MM.1S (cell line): ENCODE measurements at regions not wholly inside any gene's neighbourhood (a gene's known extent, or its start where the extent isn't known, plus 50 kb on each side); places are given as distances from the start of the nearest gene placed in this dataset.
A peak's percentile ranks its signal among the peaks of the same experiment; 100 is the strongest.

Experiments used
- DNase-seq: peaks from one replicate; pipeline ENCODE4 v3.0.0-alpha.2; 2015
- H2AFZ ChIP-seq: fragments of 300-600 bp; sonication (generic); 2 replicates; pipeline ENCODE4 v1.6.0; 2016; ENCODE audit warnings: antibody characterized with exemption, low read length
- H3F3A ChIP-seq: fragments of 300-600 bp; sonication (generic); 2 replicates; pipeline ENCODE4 v1.6.1; 2016; ENCODE audit warnings: mild to moderate bottlenecking, antibody characterized with exemption, low read length, moderate library complexity, mixed read lengths; ENCODE audit not compliant: insufficient read depth
- H3K27ac ChIP-seq: fragments of 300-600 bp; sonication (generic); 2 replicates; pipeline ENCODE4 v1.5.1; 2016; ENCODE audit warnings: mild to moderate bottlenecking, low read length
- H3K27me3 ChIP-seq: fragments of 300-600 bp; sonication (generic); replicated peaks from 2 replicates; pipeline ENCODE4 v1.6.0; 2016; ENCODE audit warnings: low read length; ENCODE audit not compliant: insufficient read depth
- H3K36me3 ChIP-seq: fragments of 300-600 bp; sonication (generic); replicated peaks from 2 replicates; pipeline ENCODE4 v1.6.1; 2016; ENCODE audit warnings: mild to moderate bottlenecking, low read length, mixed read lengths; ENCODE audit not compliant: insufficient read depth
- H3K4me1 ChIP-seq: fragments of 300-600 bp; sonication (generic); 2 replicates; pipeline ENCODE4 v1.6.1; 2016; ENCODE audit warnings: low read length, mixed read lengths
- H3K4me2 ChIP-seq: fragments of 300-600 bp; sonication (generic); 2 replicates; pipeline ENCODE4 v1.6.0; 2016; ENCODE audit warnings: low read depth, low read length
- H3K4me3 ChIP-seq: fragments of 300-600 bp; sonication (generic); 2 replicates; pipeline ENCODE4 v1.5.1; 2016; ENCODE audit warnings: low read length, mixed read lengths
- H3K79me2 ChIP-seq: fragments of 300-600 bp; sonication (generic); 2 replicates; pipeline ENCODE4 v1.6.1; 2016; ENCODE audit warnings: mixed run types, low read length, mixed read lengths
- H3K9ac ChIP-seq: fragments of 300-600 bp; sonication (generic); 2 replicates; pipeline ENCODE4 v1.6.1; 2016; ENCODE audit warnings: low read length, mixed read lengths
- H3K9me2 ChIP-seq: fragments of 300-600 bp; sonication (generic); replicated peaks from 2 replicates; pipeline ENCODE4 v1.6.1; 2016; ENCODE audit warnings: mild to moderate bottlenecking, low read length, mixed read lengths; ENCODE audit not compliant: insufficient read depth
- H3K9me3 ChIP-seq: fragments of 300-600 bp; sonication (generic); replicated peaks from 2 replicates; pipeline ENCODE4 v1.6.1; 2016; ENCODE audit warnings: mild to moderate bottlenecking, low read length, mixed read lengths; ENCODE audit not compliant: insufficient read depth
- H4K20me1 ChIP-seq: fragments of 300-600 bp; sonication (generic); 2 replicates; pipeline ENCODE4 v1.6.1; 2016; ENCODE audit warnings: mild to moderate bottlenecking, low read length, moderate library complexity, mixed read lengths; ENCODE audit not compliant: insufficient read depth
- CTCF ChIP-seq: fragments of 300-600 bp; sonication (generic); IDR thresholded peaks from 2 replicates; pipeline ENCODE4 v1.5.1; 2016; ENCODE audit warnings: antibody characterized with exemption, low read length, mixed read lengths
- EZH2 ChIP-seq: fragments of 300-600 bp; sonication (generic); optimal IDR thresholded peaks from 2 replicates; pipeline ENCODE3; 2017; ENCODE audit warnings: low read depth, mild to moderate bottlenecking, antibody characterized with exemption, low read length, mixed read lengths
- EZH2phosphoT487 ChIP-seq: fragments of 300-600 bp; sonication (generic); IDR thresholded peaks from 2 replicates; pipeline ENCODE4 v1.6.1; 2018; ENCODE audit warnings: antibody characterized with exemption, low read length

- H3K9me3 ChIP-seq = no peaks in the 10 kb centered on the region
- peak overlapping the region; percentile 19; the same call in 1 of the 2 replicates for H3K27ac ChIP-seq
- no peaks in the 10 kb centered on the region for H3K36me3 ChIP-seq
- no peaks in the 10 kb centered on the region for H3K79me2 ChIP-seq
- DNase-seq = no peak
- H3K9ac ChIP-seq = no peak overlapping the region
- H3F3A ChIP-seq = peaks cover 4% of the 10 kb centered on the region; the same call in 1 of the 2 replicates
- no peaks in the 10 kb centered on the region for H3K9me2 ChIP-seq
- no peaks in the 10 kb centered on the region for H3K27me3 ChIP-seq
- H4K20me1 ChIP-seq = no peaks in the 10 kb centered on the region
- no peak for TF ChIP-seq CTCF
- TF ChIP-seq EZH2 = no peak
- no peak for TF ChIP-seq EZH2phosphoT487
- H3K4me2 ChIP-seq = peak overlapping the region; percentile 49
- H3K4me1 ChIP-seq = no peaks in the 10 kb centered on the region; the same call in 1 of the 2 replicates
- peak overlapping the region; percentile 15; the same call in 1 of the 2 replicates for H3K4me3 ChIP-seq
- peak overlapping the region; percentile 29; the same call in 1 of the 2 replicates for H2AFZ ChIP-seq
These were observed 308.4 kb upstream of the CDH2 start for GRCh38 chr18:28485210-28485801.

- DNase-seq = no peak
- Histone ChIP-seq H3K79me2 (no peaks in the 10 kb centered on the region), H3K9me2 (no peaks in the 10 kb centered on the region), H3K27ac (no peak overlapping the region), H3F3A (no peaks in the 10 kb centered on the region), H3K9me3 (no peaks in the 10 kb centered on the region), H3K4me2 (no peak overlapping the region), H2AFZ (no peak overlapping the region), H3K4me3 (no peak overlapping the region), H3K4me1 (no peaks in the 10 kb centered on the region), H3K36me3 (no peaks in the 10 kb centered on the region), H3K27me3 (no peaks in the 10 kb centered on the region), H3K9ac (no peak overlapping the region), H4K20me1 (no peaks in the 10 kb centered on the region)
- TF ChIP-seq CTCF = no peak
- TF ChIP-seq EZH2phosphoT487 = no peak
- no peak for TF ChIP-seq EZH2
These were observed 301.6 kb upstream of the CDH2 start for GRCh38 chr18:28478531-28478930.

DNA sequence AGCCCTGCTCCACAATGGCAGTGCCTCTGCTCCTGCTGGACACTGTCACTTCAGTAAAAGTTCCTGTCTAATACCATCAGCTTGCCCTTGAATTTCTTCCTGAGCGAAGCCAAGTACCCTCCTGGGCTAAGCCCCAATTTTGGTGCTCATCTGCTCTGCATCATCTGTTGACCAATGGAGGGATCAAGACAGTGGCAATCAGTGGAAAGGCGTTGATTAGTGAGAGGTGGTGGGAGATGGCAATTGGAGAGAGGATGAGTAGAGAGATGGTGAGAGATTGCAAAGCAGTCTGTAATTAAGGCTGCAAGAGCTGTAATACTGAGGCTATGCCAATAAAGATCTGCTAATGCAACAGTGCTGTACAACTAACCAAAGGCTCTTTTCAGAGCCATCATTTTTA lies 299.4 kb upstream of the CDH2 start:
- Histone ChIP-seq H3K9me2 (no peaks in the 10 kb centered on the region), H3K4me2 (no peak overlapping the region), H3F3A (no peaks in the 10 kb centered on the region), H4K20me1 (no peaks in the 10 kb centered on the region), H2AFZ (no peak overlapping the region), H3K27me3 (no peaks in the 10 kb centered on the region), H3K9ac (no peak overlapping the region), H3K27ac (no peak overlapping the region), H3K79me2 (no peaks in the 10 kb centered on the region), H3K9me3 (no peaks in the 10 kb centered on the region), H3K4me1 (no peaks in the 10 kb centered on the region), H3K4me3 (no peak overlapping the region), H3K36me3 (no peaks in the 10 kb centered on the region)
- TF ChIP-seq EZH2phosphoT487 (no peak), CTCF (no peak), EZH2 (no peak)
- DNase-seq = no peak
